NOMO-1 (cell line): ENCODE measurements at regions not wholly inside any gene's neighbourhood (a gene's known extent, or its start where the extent isn't known, plus 50 kb on each side); places are given as distances from the start of the nearest gene placed in this dataset.

Experiments
- DNase-seq, 2 experiments: peaks; one replicate each; lab custom pipeline; 2025; ENCODE audit not compliant: unreplicated experiment in 2 of 2; lab: John Stamatoyannopoulos, UW

DNA sequence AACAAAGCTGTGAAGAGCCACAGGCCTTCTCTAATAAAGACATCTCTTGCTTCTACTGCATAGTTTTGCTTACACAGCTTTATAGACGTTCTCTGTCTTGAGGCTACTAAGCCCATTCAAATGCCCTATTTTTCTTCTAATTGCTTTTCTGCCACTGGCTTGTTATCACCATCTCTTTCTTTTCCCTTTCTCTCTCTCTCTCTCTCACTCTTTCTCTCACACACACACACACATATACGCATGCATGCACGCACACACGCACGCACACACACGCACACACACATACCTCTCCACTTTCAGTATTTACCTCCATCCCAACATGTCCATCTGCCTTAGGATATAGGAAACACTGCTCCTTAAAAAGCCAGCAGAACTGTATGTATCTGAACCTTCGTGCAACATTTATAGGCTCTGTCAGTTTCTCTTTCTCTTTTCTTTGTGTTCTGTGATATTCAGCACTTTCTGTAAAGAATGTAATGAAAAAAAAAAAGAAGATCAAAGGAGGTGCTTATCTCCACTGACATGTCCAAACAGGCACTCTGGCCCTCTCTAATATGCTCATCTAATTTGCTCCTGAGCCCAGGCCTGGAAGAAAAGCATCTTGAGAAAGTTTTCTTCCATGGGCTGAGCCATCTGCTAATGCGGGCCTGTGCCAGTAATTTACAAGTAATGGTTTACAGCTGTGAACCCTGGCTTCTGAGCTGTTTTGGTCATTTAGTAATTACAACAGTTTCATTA lies 1046.7 kb upstream of the MAP3K7 start:
- DNase-seq: no peak

GRCh38 chr6:91632308-91632707 lies 1045.4 kb upstream of the MAP3K7 start:
- DNase-seq: no peak

GRCh38 chr6:91631227-91631626 lies 1044.4 kb upstream of the MAP3K7 start:
- no peak for DNase-seq

DNA sequence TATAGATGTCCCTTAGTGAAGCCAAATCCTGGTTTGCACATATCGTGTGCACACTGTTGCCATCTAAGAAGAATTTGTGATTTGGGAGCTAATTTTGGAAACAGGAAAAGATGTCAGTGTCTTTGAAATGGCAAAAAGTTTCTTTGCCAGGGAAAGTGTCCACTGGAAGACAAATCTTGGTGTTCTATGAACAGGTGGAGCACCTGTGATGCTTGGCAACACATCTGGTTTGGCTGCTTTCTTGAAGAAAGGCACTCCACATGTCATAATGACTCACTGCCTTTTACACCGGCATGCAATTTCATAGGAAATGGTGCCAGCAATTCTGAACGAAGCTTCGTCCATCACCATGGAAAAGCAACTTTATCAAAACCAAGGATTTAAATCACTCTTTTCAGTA lies 1040.0 kb upstream of the MAP3K7 start:
- DNase-seq: no peak

DNA sequence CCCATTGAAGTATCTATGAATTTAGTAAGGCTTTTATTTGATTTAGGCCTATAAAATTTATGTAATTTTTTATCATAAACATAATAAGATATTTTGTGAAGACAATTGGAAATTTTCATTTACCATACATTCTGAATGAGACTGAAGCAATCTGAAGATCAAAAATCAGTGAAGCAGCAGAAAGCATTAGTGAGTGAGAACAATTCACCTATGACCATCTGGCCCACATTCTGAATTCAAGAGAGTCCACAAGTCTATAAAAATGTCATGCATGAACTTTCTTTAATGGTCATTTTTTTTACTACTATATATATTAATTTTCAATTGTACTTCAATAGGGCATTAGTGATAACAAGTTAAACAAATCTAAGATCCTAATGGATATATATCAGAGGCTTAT lies 1026.6 kb upstream of the MAP3K7 start:
- DNase-seq: no peak

GRCh38 chr6:91611190-91611589 lies 1024.3 kb upstream of the MAP3K7 start:
- DNase-seq: no peak

- no peak for DNase-seq
These were observed 1021.6 kb upstream of the MAP3K7 start for GRCh38 chr6:91608428-91608827.

GRCh38 chr6:91606148-91606901 lies 1019.5 kb upstream of the MAP3K7 start:
- no peak for DNase-seq

GRCh38 chr6:91600561-91600960 lies 1013.7 kb upstream of the MAP3K7 start:
- DNase-seq: peak in 1 of 2 experiments; percentile 1

- no peak for DNase-seq
These were observed 1003.3 kb upstream of the MAP3K7 start for GRCh38 chr6:91590191-91590590.

DNA sequence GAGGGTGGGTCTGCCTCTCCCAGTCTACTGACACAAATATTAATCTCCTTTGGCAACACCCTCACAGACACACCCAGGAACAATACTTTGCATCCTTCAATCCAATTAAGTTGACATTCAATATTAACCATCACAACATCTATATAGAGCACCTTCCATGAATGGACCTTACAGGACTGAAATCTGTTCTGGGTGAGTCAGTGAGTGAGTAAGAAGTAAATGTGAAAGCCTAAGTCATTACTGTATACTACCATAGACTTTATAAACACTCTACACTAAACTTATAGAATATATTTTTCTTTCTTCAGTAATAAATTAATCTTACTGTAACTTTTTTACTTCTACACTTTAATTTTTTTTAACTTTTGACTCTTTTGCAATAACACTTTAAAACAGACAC lies 993.8 kb upstream of the MAP3K7 start:
- no peak for DNase-seq

DNA sequence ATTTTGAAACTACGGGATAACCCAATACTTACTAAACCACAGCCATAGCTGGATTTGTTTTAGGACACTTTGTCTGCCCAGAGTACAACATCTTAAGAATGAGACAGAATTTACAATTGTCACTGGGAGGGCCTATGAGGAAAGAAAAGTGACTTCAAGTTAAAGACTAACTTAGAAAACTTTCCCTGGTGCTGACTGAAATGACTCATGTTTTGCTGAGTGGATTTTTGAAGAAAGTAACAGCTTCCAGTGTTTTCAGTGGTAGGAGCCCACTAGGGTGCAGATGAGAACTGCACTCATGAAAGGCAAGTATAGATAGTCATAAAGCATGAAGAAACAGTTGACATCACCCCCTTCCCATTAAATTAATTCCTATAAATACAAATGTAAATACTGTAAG lies 988.2 kb upstream of the MAP3K7 start:
- DNase-seq: no peak

- peak in 1 of 2 experiments; percentile 16 for DNase-seq
These were observed 987.0 kb upstream of the MAP3K7 start for GRCh38 chr6:91573826-91574416.

DNA sequence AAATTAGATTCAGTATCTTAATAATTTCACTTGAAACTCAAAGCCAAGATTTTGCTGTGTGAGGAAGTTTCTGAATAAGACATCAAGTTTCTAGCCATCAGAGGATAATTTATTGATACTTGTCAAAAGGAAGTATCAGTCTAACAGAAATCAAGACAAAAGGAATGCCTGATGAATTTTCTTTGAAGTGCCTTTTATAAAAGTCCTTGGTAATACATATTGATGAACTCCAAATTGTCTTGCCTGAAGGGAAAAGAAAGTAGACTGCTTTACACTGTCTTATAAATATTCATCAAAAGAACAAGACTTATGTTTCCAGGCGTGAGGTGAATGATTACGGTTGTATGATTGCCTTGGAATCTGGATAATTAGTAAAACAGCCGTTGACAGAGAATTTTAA lies 986.0 kb upstream of the MAP3K7 start:
- DNase-seq: no peak

DNA sequence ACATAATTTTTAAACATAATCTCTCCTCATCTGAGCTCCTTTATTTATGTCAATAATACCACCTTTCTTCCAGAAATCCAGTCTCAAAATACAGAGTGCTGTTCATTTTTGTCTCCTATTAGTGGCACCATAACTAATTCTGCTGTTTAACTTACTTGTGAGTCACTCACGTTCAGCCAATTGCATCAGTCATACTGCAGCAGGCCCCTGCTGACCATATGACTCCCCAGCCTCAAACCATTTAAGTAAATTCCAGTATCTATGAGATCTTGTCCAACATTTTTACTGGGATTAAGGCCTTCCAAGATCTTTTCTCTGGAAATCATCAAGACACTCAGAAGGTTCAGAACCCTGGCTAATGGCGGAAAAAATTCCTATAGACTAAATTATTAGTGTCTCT lies 982.2 kb upstream of the MAP3K7 start:
- no peak for DNase-seq

DNA sequence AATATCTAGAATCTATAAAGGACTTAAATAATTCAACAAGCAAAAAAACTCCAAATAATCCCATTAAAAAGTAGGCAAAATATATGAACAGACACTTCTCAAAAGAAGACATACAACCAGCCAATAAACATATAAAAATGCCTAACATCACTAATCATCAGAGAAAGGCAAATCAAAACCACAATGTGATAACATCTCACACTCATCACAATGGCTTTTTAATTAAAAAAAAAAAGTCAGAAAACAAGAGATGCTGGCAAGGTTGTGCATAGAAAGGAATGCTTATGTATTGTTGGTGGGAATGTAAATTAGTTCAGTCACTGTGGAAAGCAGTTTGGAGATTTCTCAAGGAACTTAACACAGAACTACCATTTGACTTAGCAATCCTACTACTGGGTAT lies 979.6 kb upstream of the MAP3K7 start:
- DNase-seq: no peak

DNA sequence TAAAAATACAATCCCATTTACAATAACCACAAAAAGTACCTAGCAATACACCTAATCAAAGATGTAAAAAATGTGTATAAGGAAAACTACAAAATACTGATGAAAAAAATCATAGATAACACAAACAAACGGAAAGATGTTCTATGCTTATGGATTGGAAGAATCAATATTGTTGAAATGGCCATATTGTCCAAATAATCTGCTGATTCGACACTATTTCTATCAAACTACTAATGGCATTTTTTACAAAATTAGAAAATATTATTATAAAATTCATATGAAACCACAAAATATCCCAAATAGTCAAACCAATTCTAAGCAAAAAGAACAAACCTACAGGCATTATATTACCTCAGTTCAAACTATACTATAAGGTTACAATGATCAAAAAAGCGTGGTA lies 978.3 kb upstream of the MAP3K7 start:
- DNase-seq: no peak

GRCh38 chr6:91562955-91563354 lies 976.1 kb upstream of the MAP3K7 start:
- DNase-seq: no peak

GRCh38 chr6:91560409-91560808 lies 973.5 kb upstream of the MAP3K7 start:
- no peak for DNase-seq

- DNase-seq: no peak
These were observed 954.0 kb upstream of the MAP3K7 start for GRCh38 chr6:91540902-91541301.

GRCh38 chr6:91539456-91539855 lies 952.6 kb upstream of the MAP3K7 start:
- no peak for DNase-seq

DNA sequence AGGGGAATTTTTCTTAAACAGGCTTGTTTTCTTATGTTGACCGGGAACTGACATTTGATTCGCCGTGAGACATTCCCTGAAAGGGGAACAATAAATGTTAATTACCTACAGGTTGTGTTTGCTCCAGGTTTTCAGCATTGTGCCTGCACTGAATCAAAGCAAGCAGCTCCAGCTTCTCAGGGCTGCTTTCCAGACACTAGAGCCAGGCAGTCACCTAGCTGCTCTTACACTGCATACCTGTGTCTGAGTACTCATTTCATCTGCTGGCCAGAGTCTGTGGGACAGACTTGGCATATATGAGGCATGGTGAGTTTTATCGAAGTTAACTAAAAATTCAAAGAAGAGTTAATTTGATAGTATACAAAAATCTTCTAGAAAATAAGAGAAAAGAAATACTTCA lies 951.8 kb upstream of the MAP3K7 start:
- no peak for DNase-seq
